IPS-18a (cell line): ENCODE measurements at regions not wholly inside any gene's neighbourhood (a gene's known extent, or its start where the extent isn't known, plus 50 kb on each side); places are given as distances from the start of the nearest gene placed in this dataset.
"Not testable (repeated sequence)": the region's sequence is repeated elsewhere in the genome, so short reads cannot be mapped to it uniquely, and the experiment has no call there.

Experiments used
- H3K27ac ChIP-seq: one replicate; pipeline ENCODE4 v1.5.1; 2013; ENCODE audit warnings: low read length
- H3K27me3 ChIP-seq: one replicate; pipeline ENCODE4 v1.6.1; 2013; ENCODE audit warnings: mild to moderate bottlenecking, low read length; ENCODE audit not compliant: control insufficient read depth, insufficient read depth
- H3K36me3 ChIP-seq: one replicate; pipeline ENCODE4 v1.6.1; 2013; ENCODE audit warnings: low read depth, low read length; ENCODE audit not compliant: control insufficient read depth
- H3K4me1 ChIP-seq: one replicate; pipeline ENCODE4 v1.6.1; 2013; ENCODE audit warnings: low read depth, low read length; ENCODE audit not compliant: control insufficient read depth
- H3K4me3 ChIP-seq: one replicate; pipeline ENCODE4 v1.5.1; 2013; ENCODE audit warnings: low read length
- H3K9ac ChIP-seq: one replicate; pipeline ENCODE4 v1.6.1; 2013; ENCODE audit warnings: mild to moderate bottlenecking, low read length, moderate library complexity
- H3K9me3 ChIP-seq: one replicate; pipeline ENCODE4 v1.6.1; 2013; ENCODE audit warnings: low read depth, low read length; ENCODE audit not compliant: control insufficient read depth

DNA sequence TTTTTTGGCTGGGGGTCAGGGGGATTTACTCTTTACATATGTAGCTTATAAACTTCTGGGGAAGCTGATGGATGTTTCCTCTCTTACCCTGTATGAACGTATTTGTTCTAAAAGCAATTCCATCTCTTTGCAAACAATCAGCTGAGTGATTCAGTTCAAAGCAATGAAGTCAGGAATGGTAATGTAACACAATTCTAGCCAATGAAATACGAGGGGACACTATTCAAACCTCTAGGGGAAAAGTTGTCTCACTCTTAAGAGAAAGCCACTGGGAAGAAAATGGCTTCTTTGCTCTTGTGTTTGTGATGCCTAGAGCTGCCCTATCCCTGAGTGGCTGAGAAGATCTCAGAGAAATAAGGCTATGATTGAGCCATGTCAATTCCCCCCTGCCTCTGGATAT lies 134.8 kb upstream of the SEMA3C start:
- no peaks in the 10 kb centered on the region for H3K36me3 ChIP-seq
- H3K9ac ChIP-seq = no peak overlapping the region
- no peak overlapping the region for H3K27ac ChIP-seq
- H3K4me1 ChIP-seq = no peaks in the 10 kb centered on the region
- H3K27me3 ChIP-seq = no peaks in the 10 kb centered on the region
- no peaks in the 10 kb centered on the region for H3K9me3 ChIP-seq
- no peak overlapping the region for H3K4me3 ChIP-seq

DNA sequence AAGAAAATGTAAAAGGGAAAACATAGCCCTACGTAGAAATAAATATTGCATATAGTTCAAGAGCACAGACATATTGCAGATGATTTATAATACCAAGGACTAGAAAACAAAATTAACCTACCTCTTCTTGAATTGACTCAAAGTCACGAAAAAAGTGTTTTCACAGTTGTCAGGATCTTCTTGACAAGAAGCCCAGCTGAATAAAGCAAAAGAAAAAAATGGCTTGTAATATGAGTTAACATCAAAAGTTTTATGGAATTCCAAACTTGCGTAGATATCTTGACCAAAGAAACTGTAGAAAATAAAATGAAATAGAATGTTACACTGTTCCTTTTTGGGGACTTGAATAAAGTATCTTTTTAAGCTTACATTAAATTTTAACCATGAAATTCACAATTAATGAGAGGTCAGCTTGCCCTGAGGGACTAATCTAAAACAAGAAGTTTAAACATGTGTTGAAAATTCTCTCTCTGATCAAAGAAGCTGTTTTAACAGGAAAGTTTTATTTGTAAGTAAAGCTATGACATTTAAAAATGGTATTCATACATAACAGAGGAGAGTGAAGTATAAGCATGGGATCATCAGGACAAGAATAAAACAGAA lies 133.1 kb upstream of the SEMA3C start:
- Histone ChIP-seq H3K27ac (no peak overlapping the region), H3K4me3 (no peak overlapping the region), H3K9ac (no peak overlapping the region), H3K36me3 (no peaks in the 10 kb centered on the region), H3K4me1 (no peaks in the 10 kb centered on the region), H3K9me3 (no peaks in the 10 kb centered on the region), H3K27me3 (no peaks in the 10 kb centered on the region)

- no peak overlapping the region for H3K27ac ChIP-seq
- H3K4me3 ChIP-seq = no peak overlapping the region
- H3K9me3 ChIP-seq = no peaks in the 10 kb centered on the region
- no peak overlapping the region for H3K9ac ChIP-seq
- no peaks in the 10 kb centered on the region for H3K36me3 ChIP-seq
- no peaks in the 10 kb centered on the region for H3K27me3 ChIP-seq
- H3K4me1 ChIP-seq = no peaks in the 10 kb centered on the region
These were observed 126.7 kb upstream of the SEMA3C start for GRCh38 chr7:81045491-81046030.

- H3K9me3 ChIP-seq, H3K4me3 ChIP-seq, H3K27ac ChIP-seq, H3K9ac ChIP-seq, H3K4me1 ChIP-seq, H3K27me3 ChIP-seq, H3K36me3 ChIP-seq: not testable (repeated sequence)
These were observed 123.8 kb upstream of the SEMA3C start for GRCh38 chr7:81042646-81043045.

- H3K36me3 ChIP-seq = no peaks in the 10 kb centered on the region
- H3K27ac ChIP-seq = no peak overlapping the region
- H3K9ac ChIP-seq = no peak overlapping the region
These were observed 121.6 kb upstream of the SEMA3C start for GRCh38 chr7:81040496-81040895.

GRCh38 chr7:81036871-81037270 lies 118.0 kb upstream of the SEMA3C start:
- Histone ChIP-seq H3K36me3 (no peaks in the 10 kb centered on the region), H3K9ac (no peak overlapping the region), H3K27ac (no peak overlapping the region), H3K27me3 (no peaks in the 10 kb centered on the region), H3K9me3 (no peaks in the 10 kb centered on the region), H3K4me1 (no peaks in the 10 kb centered on the region), H3K4me3 (no peak overlapping the region)

More at GRCh38 chr7:81040496-81040895, 121.6 kb upstream of the SEMA3C start:
- no peak overlapping the region for H3K4me3 ChIP-seq
- no peaks in the 10 kb centered on the region for H3K27me3 ChIP-seq
- H3K9me3 ChIP-seq = no peaks in the 10 kb centered on the region
- H3K4me1 ChIP-seq = no peaks in the 10 kb centered on the region

DNA sequence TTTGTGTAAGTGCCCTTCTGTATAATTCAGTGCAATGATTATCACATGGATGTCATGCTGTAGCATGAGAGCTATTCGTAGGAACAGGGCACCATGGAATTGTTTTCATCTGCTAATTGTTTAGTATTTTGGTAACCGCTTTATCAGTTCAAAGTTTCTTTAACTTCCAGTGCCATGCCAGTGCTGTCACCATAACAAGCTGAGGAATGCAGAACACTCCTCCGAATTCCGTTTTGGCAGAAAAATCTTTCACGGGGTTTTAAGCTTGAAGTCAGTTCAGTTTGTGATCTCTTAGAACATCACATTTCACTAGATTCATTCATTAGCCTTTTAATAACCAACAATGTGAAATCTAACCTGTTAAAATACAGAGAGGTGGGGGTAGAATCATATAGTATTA lies 117.2 kb upstream of the SEMA3C start:
- H3K27me3 ChIP-seq = no peaks in the 10 kb centered on the region
- H3K4me1 ChIP-seq = no peaks in the 10 kb centered on the region
- H3K9ac ChIP-seq = no peak overlapping the region
- H3K27ac ChIP-seq = no peak overlapping the region
- H3K9me3 ChIP-seq = no peaks in the 10 kb centered on the region
- H3K4me3 ChIP-seq = no peak overlapping the region
- H3K36me3 ChIP-seq = no peaks in the 10 kb centered on the region

GRCh38 chr7:81031996-81032395 lies 113.1 kb upstream of the SEMA3C start:
- Histone ChIP-seq H3K9ac (no peak overlapping the region), H3K4me1 (no peaks in the 10 kb centered on the region), H3K27me3 (no peaks in the 10 kb centered on the region), H3K4me3 (no peak overlapping the region), H3K9me3 (no peaks in the 10 kb centered on the region), H3K27ac (no peak overlapping the region), H3K36me3 (no peaks in the 10 kb centered on the region)

- no peaks in the 10 kb centered on the region for H3K9me3 ChIP-seq
- no peak overlapping the region for H3K27ac ChIP-seq
- no peak overlapping the region for H3K4me3 ChIP-seq
- H3K27me3 ChIP-seq = no peaks in the 10 kb centered on the region
- H3K4me1 ChIP-seq = no peaks in the 10 kb centered on the region
- no peaks in the 10 kb centered on the region for H3K36me3 ChIP-seq
- H3K9ac ChIP-seq = no peak overlapping the region
These were observed 112.4 kb upstream of the SEMA3C start for GRCh38 chr7:81031243-81031642.

GRCh38 chr7:81030472-81030871 lies 111.6 kb upstream of the SEMA3C start:
- H3K9me3 ChIP-seq = no peaks in the 10 kb centered on the region
- H3K4me3 ChIP-seq = no peak overlapping the region
- H3K36me3 ChIP-seq = no peaks in the 10 kb centered on the region
- no peak overlapping the region for H3K27ac ChIP-seq
- H3K4me1 ChIP-seq = no peaks in the 10 kb centered on the region
- H3K27me3 ChIP-seq = no peaks in the 10 kb centered on the region
- no peak overlapping the region for H3K9ac ChIP-seq

GRCh38 chr7:81029511-81029910 lies 110.7 kb upstream of the SEMA3C start:
- Histone ChIP-seq H3K4me1 (no peaks in the 10 kb centered on the region), H3K4me3 (no peak overlapping the region), H3K9me3 (no peaks in the 10 kb centered on the region), H3K9ac (no peak overlapping the region), H3K36me3 (no peaks in the 10 kb centered on the region), H3K27ac (no peak overlapping the region), H3K27me3 (no peaks in the 10 kb centered on the region)

GRCh38 chr7:81025360-81025759 lies 106.5 kb upstream of the SEMA3C start:
- Histone ChIP-seq H3K27ac (no peak overlapping the region), H3K4me3 (no peak overlapping the region), H3K36me3 (no peaks in the 10 kb centered on the region), H3K4me1 (no peaks in the 10 kb centered on the region), H3K9me3 (no peaks in the 10 kb centered on the region), H3K9ac (no peak overlapping the region), H3K27me3 (no peaks in the 10 kb centered on the region)
